ENCODE measurements at regions not wholly inside any gene's neighbourhood (a gene's known extent, or its start where the extent isn't known, plus 50 kb on each side); places are given as distances from the start of the nearest gene placed in this dataset.

GRCh38 chr1:99361406-99361805 lies 97.1 kb downstream of the PLPPR4 start:
- Mint-ChIP-seq H3K36me3 (ENCODE audit: low read depth) (no peaks in the 10 kb centered on the region), H3K27ac (no peak overlapping the region), H3K9me3 (no peaks in the 10 kb centered on the region), H3K4me1 (no peaks in the 10 kb centered on the region), H3K27me3 (ENCODE audit: low read depth, poor library complexity) (peaks cover 13% of the 10 kb centered on the region), H3K4me3 (no peak overlapping the region)
- TF ChIP-seq, protein P1, sequence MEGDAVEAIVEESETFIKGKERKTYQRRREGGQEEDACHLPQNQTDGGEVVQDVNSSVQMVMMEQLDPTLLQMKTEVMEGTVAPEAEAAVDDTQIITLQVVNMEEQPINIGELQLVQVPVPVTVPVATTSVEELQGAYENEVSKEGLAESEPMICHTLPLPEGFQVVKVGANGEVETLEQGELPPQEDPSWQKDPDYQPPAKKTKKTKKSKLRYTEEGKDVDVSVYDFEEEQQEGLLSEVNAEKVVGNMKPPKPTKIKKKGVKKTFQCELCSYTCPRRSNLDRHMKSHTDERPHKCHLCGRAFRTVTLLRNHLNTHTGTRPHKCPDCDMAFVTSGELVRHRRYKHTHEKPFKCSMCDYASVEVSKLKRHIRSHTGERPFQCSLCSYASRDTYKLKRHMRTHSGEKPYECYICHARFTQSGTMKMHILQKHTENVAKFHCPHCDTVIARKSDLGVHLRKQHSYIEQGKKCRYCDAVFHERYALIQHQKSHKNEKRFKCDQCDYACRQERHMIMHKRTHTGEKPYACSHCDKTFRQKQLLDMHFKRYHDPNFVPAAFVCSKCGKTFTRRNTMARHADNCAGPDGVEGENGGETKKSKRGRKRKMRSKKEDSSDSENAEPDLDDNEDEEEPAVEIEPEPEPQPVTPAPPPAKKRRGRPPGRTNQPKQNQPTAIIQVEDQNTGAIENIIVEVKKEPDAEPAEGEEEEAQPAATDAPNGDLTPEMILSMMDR (IDR thresholded peaks at IDR 0.05): no peak
- no peak for DNase-seq

DNA sequence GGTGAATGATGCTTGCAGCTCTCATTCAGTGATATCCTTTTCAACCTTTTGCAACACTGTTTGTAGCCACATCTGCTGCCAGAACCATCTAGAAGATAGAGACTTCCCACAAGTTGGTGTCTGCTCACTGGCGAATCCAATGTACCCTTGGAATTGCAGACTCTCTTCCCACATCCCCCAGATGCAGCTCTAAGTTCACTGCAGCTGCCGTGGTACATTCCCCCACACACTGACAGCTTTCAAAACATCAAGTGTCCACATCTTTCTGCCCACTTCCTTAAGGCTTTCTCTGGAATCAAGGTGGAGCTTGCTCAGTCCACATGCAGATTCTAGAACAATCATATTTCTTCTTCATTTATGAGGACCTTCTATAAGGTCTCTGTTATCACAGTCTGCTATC lies 99.2 kb downstream of the PLPPR4 start:
- H3K27me3 Mint-ChIP-seq (ENCODE audit: low read depth, poor library complexity): peaks cover 6% of the 10 kb centered on the region
- H3K9me3 Mint-ChIP-seq: no peaks in the 10 kb centered on the region
- TF ChIP-seq, protein P1 (IDR thresholded peaks at IDR 0.05): no peak
- no peak overlapping the region for H3K4me3 Mint-ChIP-seq
- DNase-seq: no peak
- H3K36me3 Mint-ChIP-seq (ENCODE audit: low read depth): no peaks in the 10 kb centered on the region
- no peak overlapping the region for H3K27ac Mint-ChIP-seq
- no peaks in the 10 kb centered on the region for H3K4me1 Mint-ChIP-seq

- H3K4me1 Mint-ChIP-seq: no peaks in the 10 kb centered on the region
- no peaks in the 10 kb centered on the region for H3K9me3 Mint-ChIP-seq
- H3K36me3 Mint-ChIP-seq (ENCODE audit: low read depth): no peaks in the 10 kb centered on the region
- TF ChIP-seq, protein P1 (IDR thresholded peaks at IDR 0.05): no peak
- H3K27ac Mint-ChIP-seq: no peak overlapping the region
- no peak overlapping the region for H3K4me3 Mint-ChIP-seq
- peaks cover 5% of the 10 kb centered on the region for H3K27me3 Mint-ChIP-seq (ENCODE audit: low read depth, poor library complexity)
- DNase-seq: no peak
Observed at GRCh38 chr1:99365141-99365540, 100.8 kb downstream of the PLPPR4 start.

- TF ChIP-seq, protein P1 (IDR thresholded peaks at IDR 0.05): no peak
- Mint-ChIP-seq H3K36me3 (ENCODE audit: low read depth) (no peaks in the 10 kb centered on the region), H3K27me3 (ENCODE audit: low read depth, poor library complexity) (peaks cover 5% of the 10 kb centered on the region), H3K4me1 (no peaks in the 10 kb centered on the region), H3K27ac (no peak overlapping the region), H3K9me3 (no peaks in the 10 kb centered on the region), H3K4me3 (no peak overlapping the region)
- no peak for DNase-seq
Observed at GRCh38 chr1:99365545-99365944, 101.3 kb downstream of the PLPPR4 start.

- Mint-ChIP-seq H3K27me3 (ENCODE audit: low read depth, poor library complexity) (no peaks in the 10 kb centered on the region), H3K4me3 (no peak overlapping the region), H3K27ac (no peak overlapping the region)
Observed at GRCh38 chr1:99369154-99369553, 104.9 kb downstream of the PLPPR4 start.

DNA sequence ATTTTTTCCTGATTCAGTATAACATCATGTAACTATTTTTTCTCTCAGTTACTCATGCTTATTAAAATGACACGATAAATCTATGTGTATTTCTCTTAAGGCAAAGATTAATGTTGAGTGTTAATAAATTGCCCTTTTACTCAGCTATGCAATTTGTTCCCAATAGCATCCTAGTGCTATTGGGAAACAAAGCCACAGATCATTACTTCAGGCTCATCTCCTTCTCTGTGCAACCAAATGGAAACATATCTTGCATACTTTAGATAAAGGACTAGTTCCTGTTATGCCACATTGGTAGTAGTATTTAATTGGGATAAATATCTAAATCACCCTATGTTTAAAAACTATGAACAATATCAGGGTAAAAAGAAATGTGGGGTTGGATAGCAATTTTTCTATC lies 106.2 kb downstream of the PLPPR4 start:
- Mint-ChIP-seq H3K4me3 (no peak overlapping the region), H3K27ac (no peak overlapping the region), H3K27me3 (ENCODE audit: low read depth, poor library complexity) (no peaks in the 10 kb centered on the region), H3K36me3 (ENCODE audit: low read depth) (no peaks in the 10 kb centered on the region), H3K4me1 (no peaks in the 10 kb centered on the region), H3K9me3 (no peaks in the 10 kb centered on the region)
- no peak for DNase-seq
- TF ChIP-seq, protein P1 (IDR thresholded peaks at IDR 0.05): no peak

More at GRCh38 chr1:99369154-99369553, 104.9 kb downstream of the PLPPR4 start:
- no peak for DNase-seq
- TF ChIP-seq, protein P1 (IDR thresholded peaks at IDR 0.05): no peak
- no peaks in the 10 kb centered on the region for H3K4me1 Mint-ChIP-seq
- no peaks in the 10 kb centered on the region for H3K36me3 Mint-ChIP-seq (ENCODE audit: low read depth)
- H3K9me3 Mint-ChIP-seq: no peaks in the 10 kb centered on the region

All from nephron progenitor cell (in vitro differentiated cells).